Glutamatergic neuron (in vitro differentiated cells): ENCODE measurements at regions not wholly inside any gene's neighbourhood (a gene's known extent, or its start where the extent isn't known, plus 50 kb on each side); places are given as distances from the start of the nearest gene placed in this dataset.

Source experiments
- DNase-seq: peaks from one replicate; pipeline ENCODE4 v3.0.0; 2022
- H3K27ac Mint-ChIP-seq: one replicate; pipeline ENCODE4 v1.8.0; 2020; ENCODE audit warnings: mild to moderate bottlenecking, mixed read lengths, inconsistent platforms; ENCODE audit not compliant: unreplicated experiment
- H3K27me3 Mint-ChIP-seq: one replicate; pipeline ENCODE4 v1.8.0; 2020; ENCODE audit warnings: mild to moderate bottlenecking, moderate library complexity, mixed read lengths, inconsistent platforms; ENCODE audit not compliant: unreplicated experiment
- H3K36me3 Mint-ChIP-seq: one replicate; pipeline ENCODE4 v1.8.0; 2020; ENCODE audit warnings: mild to moderate bottlenecking, mixed read lengths, inconsistent platforms; ENCODE audit not compliant: unreplicated experiment
- H3K4me1 Mint-ChIP-seq: one replicate; pipeline ENCODE4 v1.8.0; 2020; ENCODE audit warnings: mild to moderate bottlenecking, low read depth, mixed read lengths, inconsistent platforms; ENCODE audit not compliant: unreplicated experiment
- H3K4me3 Mint-ChIP-seq: one replicate; pipeline ENCODE4 v1.8.0; 2020; ENCODE audit warnings: mild to moderate bottlenecking, mixed read lengths, inconsistent platforms; ENCODE audit not compliant: unreplicated experiment
- H3K9me3 Mint-ChIP-seq: one replicate; pipeline ENCODE4 v1.8.0; 2020; ENCODE audit warnings: mild to moderate bottlenecking, moderate library complexity, mixed read lengths, inconsistent platforms; ENCODE audit not compliant: unreplicated experiment
- TF ChIP-seq, protein P1 (sequence below): fragments of 200-600 bp; sonication (generic); IDR thresholded peaks from one replicate; pipeline ENCODE4 v1.5.0; 2021; ENCODE audit not compliant: partially characterized antibody, unreplicated experiment

DNA sequence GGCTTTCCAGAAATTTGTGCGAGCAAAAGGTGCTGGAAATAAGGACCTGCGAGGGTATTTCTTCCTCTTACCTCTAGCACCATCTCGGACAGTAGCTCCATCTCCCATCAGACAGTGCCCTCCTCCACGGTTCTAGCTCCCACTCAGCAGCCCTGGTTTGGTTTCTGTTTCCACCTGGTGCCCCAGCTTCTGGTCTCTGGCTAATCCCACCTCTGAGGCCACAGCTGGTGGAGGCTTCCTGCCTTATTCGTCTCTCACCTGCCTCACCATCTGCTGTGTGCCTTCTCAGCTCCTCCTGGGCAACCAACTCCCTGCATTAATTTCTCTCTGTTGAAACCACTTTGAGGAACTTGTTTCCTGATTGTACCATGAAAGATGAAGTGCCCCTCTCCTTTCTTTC, 162.4 kb upstream of the CDYL start:
- Mint-ChIP-seq H3K27ac (no peak overlapping the region), H3K4me3 (no peak overlapping the region), H3K27me3 (peaks cover 6% of the 10 kb centered on the region), H3K9me3 (peaks cover 6% of the 10 kb centered on the region), H3K36me3 (peaks cover 12% of the 10 kb centered on the region), H3K4me1 (peaks cover 26% of the 10 kb centered on the region)
- TF ChIP-seq, protein P1, sequence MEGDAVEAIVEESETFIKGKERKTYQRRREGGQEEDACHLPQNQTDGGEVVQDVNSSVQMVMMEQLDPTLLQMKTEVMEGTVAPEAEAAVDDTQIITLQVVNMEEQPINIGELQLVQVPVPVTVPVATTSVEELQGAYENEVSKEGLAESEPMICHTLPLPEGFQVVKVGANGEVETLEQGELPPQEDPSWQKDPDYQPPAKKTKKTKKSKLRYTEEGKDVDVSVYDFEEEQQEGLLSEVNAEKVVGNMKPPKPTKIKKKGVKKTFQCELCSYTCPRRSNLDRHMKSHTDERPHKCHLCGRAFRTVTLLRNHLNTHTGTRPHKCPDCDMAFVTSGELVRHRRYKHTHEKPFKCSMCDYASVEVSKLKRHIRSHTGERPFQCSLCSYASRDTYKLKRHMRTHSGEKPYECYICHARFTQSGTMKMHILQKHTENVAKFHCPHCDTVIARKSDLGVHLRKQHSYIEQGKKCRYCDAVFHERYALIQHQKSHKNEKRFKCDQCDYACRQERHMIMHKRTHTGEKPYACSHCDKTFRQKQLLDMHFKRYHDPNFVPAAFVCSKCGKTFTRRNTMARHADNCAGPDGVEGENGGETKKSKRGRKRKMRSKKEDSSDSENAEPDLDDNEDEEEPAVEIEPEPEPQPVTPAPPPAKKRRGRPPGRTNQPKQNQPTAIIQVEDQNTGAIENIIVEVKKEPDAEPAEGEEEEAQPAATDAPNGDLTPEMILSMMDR: no peak
- no peak for DNase-seq

DNA sequence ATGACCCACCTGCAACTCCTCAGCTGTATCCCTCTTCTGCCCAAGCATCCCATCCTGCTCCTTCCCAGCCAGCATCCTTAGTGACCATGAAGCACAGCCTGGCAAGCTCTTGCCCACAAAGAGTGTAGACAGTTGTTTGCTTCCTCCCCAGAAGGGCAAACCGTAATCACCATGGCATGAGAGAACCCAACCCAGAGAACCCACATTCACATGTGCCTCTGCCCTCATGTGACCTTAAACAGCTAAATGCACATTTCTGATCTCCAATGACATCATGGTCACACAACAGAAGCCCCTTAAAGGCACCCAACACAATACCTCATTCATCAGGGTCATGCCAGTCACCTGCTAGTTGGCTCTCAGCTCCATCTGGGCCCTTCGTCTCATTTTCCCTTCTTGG, 162.8 kb upstream of the CDYL start:
- Mint-ChIP-seq H3K36me3 (peaks cover 12% of the 10 kb centered on the region), H3K27ac (no peak overlapping the region), H3K27me3 (peaks cover 6% of the 10 kb centered on the region), H3K4me3 (no peak overlapping the region), H3K9me3 (peaks cover 6% of the 10 kb centered on the region), H3K4me1 (peaks cover 29% of the 10 kb centered on the region)
- TF ChIP-seq, protein P1: no peak
- no peak for DNase-seq

DNA sequence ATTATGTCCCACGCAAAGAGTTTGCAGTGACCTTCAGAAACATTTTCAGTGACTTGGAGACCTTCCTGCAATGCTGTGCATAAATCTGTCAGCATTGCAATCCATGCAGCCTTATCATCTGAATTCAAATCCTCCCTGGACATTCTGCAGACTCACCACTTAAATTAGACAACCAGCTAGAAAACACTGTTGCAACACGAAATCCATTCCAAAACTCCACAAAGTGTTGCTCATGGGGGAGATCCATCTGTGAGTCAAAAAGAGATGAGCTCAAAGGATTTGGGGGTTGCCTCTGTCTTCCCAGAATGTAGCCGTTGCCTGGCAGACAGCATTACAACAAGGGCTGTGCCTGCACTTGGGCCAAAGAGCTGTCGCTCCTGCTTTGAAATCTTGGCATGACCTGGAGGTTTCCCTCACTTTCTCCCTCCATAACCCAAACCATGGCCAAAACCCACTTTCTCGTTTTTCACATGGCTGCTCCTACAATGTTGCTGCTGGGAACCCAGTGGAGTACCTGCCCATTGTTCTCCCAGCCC, 163.5 kb upstream of the CDYL start:
- TF ChIP-seq, protein P1: no peak
- Mint-ChIP-seq H3K36me3 (peaks cover 12% of the 10 kb centered on the region), H3K27ac (no peak overlapping the region), H3K4me1 (peaks cover 35% of the 10 kb centered on the region), H3K27me3 (peaks cover 6% of the 10 kb centered on the region), H3K4me3 (no peak overlapping the region), H3K9me3 (peaks cover 6% of the 10 kb centered on the region)
- DNase-seq: no peak

DNA sequence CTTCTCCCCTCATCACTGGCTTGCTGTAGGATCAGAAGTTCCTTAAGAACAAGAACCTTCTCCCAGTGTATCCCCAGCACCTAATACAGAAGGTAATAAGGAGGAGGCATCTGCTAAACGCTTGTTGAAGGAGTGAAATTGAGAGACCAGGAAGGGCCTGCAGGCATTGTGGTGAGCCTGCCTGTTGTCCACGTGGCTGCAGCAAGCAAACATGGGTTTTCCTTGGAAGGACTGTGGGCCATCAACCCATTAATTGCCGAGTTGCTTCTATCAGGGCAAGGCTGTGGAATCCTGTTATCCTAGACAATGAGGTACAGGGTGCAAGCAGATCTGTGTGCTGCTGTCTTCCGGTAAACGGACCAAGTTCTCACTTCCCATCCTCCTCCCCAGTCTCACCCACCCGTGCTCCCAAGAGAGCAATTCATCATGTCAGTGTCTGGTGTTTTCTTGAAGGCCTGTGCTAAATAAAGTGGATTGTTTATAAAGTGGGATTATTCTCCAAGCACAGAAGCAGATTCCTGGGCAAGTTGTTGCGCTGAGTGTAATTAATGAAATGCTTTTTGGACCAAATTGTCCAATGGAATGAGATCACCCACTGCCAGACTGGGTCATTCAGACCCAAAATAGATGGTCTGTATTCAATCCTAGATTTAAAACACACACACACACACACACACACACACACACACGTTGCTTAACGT, 164.6 kb upstream of the CDYL start:
- Mint-ChIP-seq H3K27ac (no peak overlapping the region), H3K4me1 (peaks cover 38% of the 10 kb centered on the region), H3K36me3 (peaks cover 12% of the 10 kb centered on the region), H3K27me3 (peaks cover 6% of the 10 kb centered on the region), H3K4me3 (no peak overlapping the region), H3K9me3 (peaks cover 7% of the 10 kb centered on the region)
- no peak for DNase-seq
- TF ChIP-seq, protein P1: no peak

DNA sequence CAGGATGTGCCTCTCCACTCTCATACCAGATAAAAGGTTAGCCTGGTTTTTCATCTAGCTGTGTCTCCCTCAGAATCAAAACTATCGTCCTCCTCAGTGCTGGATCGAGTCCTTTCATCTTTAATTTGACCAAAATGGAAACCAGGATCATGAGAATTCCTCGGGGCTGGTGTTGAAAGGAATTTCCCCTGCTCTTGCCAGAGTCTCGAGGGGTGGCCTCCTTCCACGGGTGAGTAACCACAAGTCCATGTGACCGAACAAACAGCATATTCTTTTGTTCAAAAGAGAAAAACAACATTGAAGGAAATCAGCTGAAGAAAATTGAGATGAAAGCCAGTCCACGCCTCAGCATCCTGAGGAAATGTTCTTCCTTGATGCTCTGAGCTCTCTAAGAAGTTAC, 165.9 kb upstream of the CDYL start:
- peaks cover 6% of the 10 kb centered on the region for H3K27me3 Mint-ChIP-seq
- H3K27ac Mint-ChIP-seq: peak overlapping the region; percentile 34

More for the DNA sequence above, 165.9 kb upstream of the CDYL start:
- TF ChIP-seq, protein P1: no peak
- Mint-ChIP-seq H3K4me3 (no peak overlapping the region), H3K36me3 (peaks cover 12% of the 10 kb centered on the region), H3K9me3 (peaks cover 7% of the 10 kb centered on the region), H3K4me1 (peaks cover 38% of the 10 kb centered on the region)
- no peak for DNase-seq
